ENCODE measurements at regions not wholly inside any gene's neighbourhood (a gene's known extent, or its start where the extent isn't known, plus 50 kb on each side); places are given as distances from the start of the nearest gene placed in this dataset.

DNA sequence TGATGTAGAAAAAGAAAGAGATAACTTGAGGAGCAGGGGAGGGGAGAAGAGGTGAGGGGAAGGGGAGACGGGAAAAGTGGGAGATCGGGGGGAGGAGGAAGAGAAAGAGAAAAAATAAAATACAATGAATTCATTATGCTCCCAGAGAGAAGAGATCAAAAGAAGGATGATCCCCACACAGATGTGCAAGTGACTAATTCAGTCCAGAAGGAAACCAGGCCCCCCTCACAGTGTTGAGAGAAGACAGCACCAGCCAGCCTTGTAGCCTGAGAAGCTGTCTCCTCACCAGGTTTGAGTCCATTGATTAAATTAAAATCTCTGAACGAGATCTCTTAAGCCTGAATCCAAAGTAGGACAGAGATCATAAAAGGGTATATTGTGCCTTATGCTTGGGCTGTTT lies 333.7 kb upstream of the NBEA start:
- TF ChIP-seq POLR2A (IDR thresholded peaks at IDR 0.05; ENCODE audit: low read length): no peak
- TF ChIP-seq GATA1 (IDR thresholded peaks at IDR 0.05; ENCODE audit: low read depth, low read length): no peak

Measured in erythroblast (primary cell).